Esophagus squamous epithelium (tissue), 4 donors: ENCODE measurements at regions not wholly inside any gene's neighbourhood (a gene's known extent, or its start where the extent isn't known, plus 50 kb on each side); places are given as distances from the start of the nearest gene placed in this dataset.

Source experiments
- POLR2A ChIP-seq, 4 donors: fragments of 450-650 bp; IDR thresholded peaks; one replicate each; pipeline ENCODE4 v1.6.1; 2017; ENCODE audit warnings: antibody characterized with exemption in 4 of 4, mild to moderate bottlenecking in 4 of 4, moderate library complexity in 3 of 4
- TF ChIP-seq, protein P1 (sequence below), 6 experiments: fragments of 450-650 bp in 4 of 6; fragments of 200-600 bp in 2 of 6; sonication (generic) in 2 of 6; IDR thresholded peaks; one replicate each; pipeline ENCODE4 v1.5.1; 2016 to 2019; ENCODE audit warnings: antibody characterized with exemption in 6 of 6, mild to moderate bottlenecking in 4 of 6, moderate library complexity in 4 of 6

GRCh38 chr20:52017669-52018317 lies 173.8 kb downstream of the ZFP64 start:
- no peak for TF ChIP-seq POLR2A (IDR thresholded peaks at IDR 0.05)
- TF ChIP-seq, protein P1, sequence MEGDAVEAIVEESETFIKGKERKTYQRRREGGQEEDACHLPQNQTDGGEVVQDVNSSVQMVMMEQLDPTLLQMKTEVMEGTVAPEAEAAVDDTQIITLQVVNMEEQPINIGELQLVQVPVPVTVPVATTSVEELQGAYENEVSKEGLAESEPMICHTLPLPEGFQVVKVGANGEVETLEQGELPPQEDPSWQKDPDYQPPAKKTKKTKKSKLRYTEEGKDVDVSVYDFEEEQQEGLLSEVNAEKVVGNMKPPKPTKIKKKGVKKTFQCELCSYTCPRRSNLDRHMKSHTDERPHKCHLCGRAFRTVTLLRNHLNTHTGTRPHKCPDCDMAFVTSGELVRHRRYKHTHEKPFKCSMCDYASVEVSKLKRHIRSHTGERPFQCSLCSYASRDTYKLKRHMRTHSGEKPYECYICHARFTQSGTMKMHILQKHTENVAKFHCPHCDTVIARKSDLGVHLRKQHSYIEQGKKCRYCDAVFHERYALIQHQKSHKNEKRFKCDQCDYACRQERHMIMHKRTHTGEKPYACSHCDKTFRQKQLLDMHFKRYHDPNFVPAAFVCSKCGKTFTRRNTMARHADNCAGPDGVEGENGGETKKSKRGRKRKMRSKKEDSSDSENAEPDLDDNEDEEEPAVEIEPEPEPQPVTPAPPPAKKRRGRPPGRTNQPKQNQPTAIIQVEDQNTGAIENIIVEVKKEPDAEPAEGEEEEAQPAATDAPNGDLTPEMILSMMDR (IDR thresholded peaks at IDR 0.05) = no peak
